Vagina (tissue), 2 donors: ENCODE measurements at regions not wholly inside any gene's neighbourhood (a gene's known extent, or its start where the extent isn't known, plus 50 kb on each side); places are given as distances from the start of the nearest gene placed in this dataset.

Experiments
- CTCF ChIP-seq, 3 experiments: fragments of 450-650 bp in 2 of 3; fragments of 200-600 bp in 1 of 3; sonication (generic) in 1 of 3; IDR thresholded peaks; one replicate each; pipeline ENCODE4 v1.5.1; 2017 to 2019; ENCODE audit warnings: antibody characterized with exemption in 3 of 3, mild to moderate bottlenecking in 2 of 3, moderate library complexity in 2 of 3
- POLR2AphosphoS5 ChIP-seq, 2 donors: sonication (generic); formaldehyde crosslinking; IDR thresholded peaks; one replicate each; pipeline ENCODE4 v1.9.0; 2017; ENCODE audit warnings: antibody characterized with exemption in 2 of 2, mild to moderate bottlenecking in 2 of 2, low read depth in 1 of 2; ENCODE audit not compliant: insufficient read depth in 1 of 2

- TF ChIP-seq CTCF (IDR thresholded peaks at IDR 0.05), result no peak
- no peak for TF ChIP-seq POLR2AphosphoS5 (IDR thresholded peaks at IDR 0.05; ENCODE audit: insufficient read depth in 1 of 2, low read depth in 1 of 2)
These were observed 75.7 kb upstream of the IRX4 start for GRCh38 chr5:1958211-1959010.
